Heart right ventricle (tissue), 16 donors: ENCODE measurements at regions not wholly inside any gene's neighbourhood (a gene's known extent, or its start where the extent isn't known, plus 50 kb on each side); places are given as distances from the start of the nearest gene placed in this dataset.

Experiments used
- ATAC-seq, 8 donors: fragments of 200-7000 bp; cut with Tn5 transposase; one replicate each; pipeline ENCODE4 v1.9.1; 2020; ENCODE audit warnings: mild to moderate bottlenecking in 8 of 8, moderate library complexity in 8 of 8, moderate number of reproducible peaks in 1 of 8
- DNase-seq, 2 donors: peaks; one replicate each; pipeline ENCODE4 v3.0.0-alpha.2; 2020
- H3K27ac ChIP-seq, 10 donors: fragments of 200-600 bp; sonication (generic) in 2 of 10; one replicate each; pipeline versions ENCODE4 v1.5.0 to v1.8.0; 2020 to 2022; ENCODE audit warnings: mild to moderate bottlenecking in 3 of 10
- H3K27me3 ChIP-seq, 7 donors: fragments of 200-600 bp; one replicate each; pipeline ENCODE4 v1.8.0; 2021 to 2022; ENCODE audit warnings: mild to moderate bottlenecking in 2 of 7
- H3K36me3 ChIP-seq, 9 donors: fragments of 200-600 bp; sonication (generic) in 1 of 9; one replicate each; pipeline versions ENCODE4 v1.5.0 to v1.8.0; 2020 to 2022; ENCODE audit warnings: mild to moderate bottlenecking in 2 of 9
- H3K4me1 ChIP-seq, 9 donors: fragments of 200-600 bp; sonication (generic) in 1 of 9; one replicate each; pipeline versions ENCODE4 v1.5.0 to v1.8.0; 2020 to 2022; ENCODE audit warnings: mild to moderate bottlenecking in 4 of 9
- H3K4me3 ChIP-seq, 10 donors: fragments of 200-600 bp; sonication (generic) in 2 of 10; one replicate each; pipeline versions ENCODE4 v1.5.0 to v1.8.0; 2020 to 2022; ENCODE audit warnings: mild to moderate bottlenecking in 7 of 10, moderate library complexity in 2 of 10
- H3K9me3 ChIP-seq, 11 donors: fragments of 200-600 bp in 10 of 11; sonication (generic) in 2 of 11; one replicate each; pipeline versions ENCODE4 v1.5.0 to v1.8.0; 2013 to 2022; ENCODE audit warnings: mild to moderate bottlenecking in 2 of 11, control low read depth in 1 of 11, moderate library complexity in 1 of 11
- WGBS, 2 donors: extraction: QIAGEN DNeasy Blood & Tissue Kit; methylation state at CpG; one replicate each; pipeline ENCODE4 v1.1.7; 2013; ENCODE audit warnings: inconsistent platforms in 1 of 2; 5-methylcytosine and 5-hydroxymethylcytosine counted together
- intact Hi-C, 10 donors: fragments of 100-400 bp; cut with DNase I; formaldehyde crosslinking; loops; one replicate each; pipeline versions ENCODE4 v1.11.1 to v1.14.2; 2022
- TF ChIP-seq, protein P1 (sequence below), 9 donors: fragments of 200-600 bp; sonication (generic) in 2 of 9; IDR thresholded peaks; one replicate each; pipeline versions ENCODE4 v1.5.0 to v1.8.0; 2021 to 2022; ENCODE audit warnings: antibody characterized with exemption in 9 of 9, mild to moderate bottlenecking in 5 of 9, moderate library complexity in 1 of 9
- donor health status: Arrhythmogenic right ventricular cardiomyopathy.
- donor health status: ischemic (EF 13 %, LVEDD 7.1; RV severe dilation, severe dysfunction).
- donor health status: healthy with polysubstance abuse.
- donor health status: DM: no; HTN: yes; CAD: no.
- donor health status: DM: no; HTN: no; CAD: no.
- donor health status: ischemic (EF 25% LVEDD 6.9; RV normal size, moderate dysfunction).
- donor health status: ischemic (EF 25% LVEDD 5.7; RV mildly dilated, moderate dysfunction).
- donor health status: healthy.
- donor health status: DM: yes; HTN: yes; CAD: no.
- donor health status: Ischemic cardiomyopathy.
- donor health status: ischemic (EF 35%, LVEDD 5.7; RV mildly dilated, moderate dysfunction).
- donor health status: nonischemic (EF 11% LVEDD 7.7; RV severe dilation, severe dysfunction).
- donor health status: DM: yes; HTN: yes; CAD: no.
- donor health status: PGD.
- donor health status: ischemic (EF 29% LVEDD 5.4; RV normal size, mild dysfunction).
- donor health status: nonischemic (EF 23%, LVEDD 6.1; RV moderate dilation, normal function).

DNA sequence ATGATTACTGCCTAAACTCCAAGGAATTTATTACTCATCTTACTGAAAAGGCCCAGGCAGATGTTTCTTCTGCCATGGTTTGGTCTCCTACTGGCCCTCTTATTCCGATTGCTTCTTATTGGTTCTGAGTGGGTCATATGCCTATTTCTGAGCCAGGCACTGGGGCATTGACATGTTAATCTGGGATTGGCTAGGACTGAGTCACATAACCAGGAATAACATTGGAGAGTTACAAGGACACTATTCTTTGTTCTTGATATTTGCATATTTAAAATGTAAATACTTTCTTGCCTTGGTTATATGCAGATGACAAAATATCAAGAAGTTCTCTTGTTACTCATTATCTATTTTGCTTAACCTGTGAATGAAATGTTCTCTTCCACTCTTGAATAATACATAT, 534.4 kb upstream of the SLC39A10 start:
- H3K36me3 ChIP-seq = no peaks in the 10 kb centered on the region
- no peak overlapping the region for H3K4me3 ChIP-seq
- no peak overlapping the region for H3K27ac ChIP-seq
- WGBS, 2 donors = 73 to 92% methylated on average over 1 of the region's 1 CpG
- TF ChIP-seq, protein P1, sequence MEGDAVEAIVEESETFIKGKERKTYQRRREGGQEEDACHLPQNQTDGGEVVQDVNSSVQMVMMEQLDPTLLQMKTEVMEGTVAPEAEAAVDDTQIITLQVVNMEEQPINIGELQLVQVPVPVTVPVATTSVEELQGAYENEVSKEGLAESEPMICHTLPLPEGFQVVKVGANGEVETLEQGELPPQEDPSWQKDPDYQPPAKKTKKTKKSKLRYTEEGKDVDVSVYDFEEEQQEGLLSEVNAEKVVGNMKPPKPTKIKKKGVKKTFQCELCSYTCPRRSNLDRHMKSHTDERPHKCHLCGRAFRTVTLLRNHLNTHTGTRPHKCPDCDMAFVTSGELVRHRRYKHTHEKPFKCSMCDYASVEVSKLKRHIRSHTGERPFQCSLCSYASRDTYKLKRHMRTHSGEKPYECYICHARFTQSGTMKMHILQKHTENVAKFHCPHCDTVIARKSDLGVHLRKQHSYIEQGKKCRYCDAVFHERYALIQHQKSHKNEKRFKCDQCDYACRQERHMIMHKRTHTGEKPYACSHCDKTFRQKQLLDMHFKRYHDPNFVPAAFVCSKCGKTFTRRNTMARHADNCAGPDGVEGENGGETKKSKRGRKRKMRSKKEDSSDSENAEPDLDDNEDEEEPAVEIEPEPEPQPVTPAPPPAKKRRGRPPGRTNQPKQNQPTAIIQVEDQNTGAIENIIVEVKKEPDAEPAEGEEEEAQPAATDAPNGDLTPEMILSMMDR (IDR thresholded peaks at IDR 0.05) = no peak
- intact Hi-C loops = no loop called here
- H3K4me1 ChIP-seq = no peaks in the 10 kb centered on the region
- ATAC-seq = no peak
- DNase-seq = no peak
- no peaks in the 10 kb centered on the region for H3K9me3 ChIP-seq
- no peaks in the 10 kb centered on the region for H3K27me3 ChIP-seq

- intact Hi-C loops = no loop called here
- 75 to 80% methylated on average over 3 of the region's 3 CpGs for WGBS, 2 donors
- no peaks in the 10 kb centered on the region for H3K27me3 ChIP-seq
- TF ChIP-seq, protein P1 (IDR thresholded peaks at IDR 0.05) = no peak
- ATAC-seq (no peak), DNase-seq (no peak)
- no peak overlapping the region for H3K4me3 ChIP-seq
- H3K4me1 ChIP-seq = no peaks in the 10 kb centered on the region
- H3K9me3 ChIP-seq = no peaks in the 10 kb centered on the region
- H3K27ac ChIP-seq = no peak overlapping the region
- no peaks in the 10 kb centered on the region for H3K36me3 ChIP-seq
Measured at GRCh38 chr2:195121341-195121740, 535.7 kb upstream of the SLC39A10 start.

DNA sequence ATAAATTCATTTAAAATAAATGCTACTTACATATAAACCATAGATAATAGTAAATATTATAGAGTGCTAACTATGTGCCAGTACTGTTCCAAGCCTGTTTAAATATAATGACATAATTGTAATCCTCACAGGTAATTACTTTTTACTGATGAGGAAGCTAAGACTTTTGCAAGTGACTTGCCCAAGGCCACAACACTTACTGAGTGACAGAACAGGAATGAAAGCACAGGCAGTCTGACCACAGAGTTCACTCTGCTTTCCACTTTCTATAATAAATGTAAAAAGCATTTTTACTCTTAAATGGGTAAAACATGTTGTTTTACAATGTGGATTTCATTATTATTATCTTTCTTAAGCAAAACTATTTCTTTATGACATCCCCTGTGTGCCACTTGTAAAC, 537.8 kb upstream of the SLC39A10 start:
- intact Hi-C loops = no loop called here
- DNase-seq = no peak
- Histone ChIP-seq H3K4me1 (no peaks in the 10 kb centered on the region), H3K4me3 (no peak overlapping the region), H3K27me3 (no peaks in the 10 kb centered on the region), H3K27ac (no peak overlapping the region), H3K36me3 (no peaks in the 10 kb centered on the region), H3K9me3 (no peaks in the 10 kb centered on the region)
- no peak for ATAC-seq
- TF ChIP-seq, protein P1 (IDR thresholded peaks at IDR 0.05) = no peak

- Histone ChIP-seq H3K4me3 (no peak overlapping the region), H3K27ac (no peak overlapping the region), H3K4me1 (no peaks in the 10 kb centered on the region), H3K27me3 (no peaks in the 10 kb centered on the region), H3K9me3 (peaks cover 0 to 2% (median 0%) of the 10 kb centered on the region in 11 donors), H3K36me3 (no peaks in the 10 kb centered on the region)
- DNase-seq (no peak), ATAC-seq (no peak)
- 84 to 87% methylated on average over 3 of the region's 3 CpGs for WGBS, 2 donors
- TF ChIP-seq, protein P1 (IDR thresholded peaks at IDR 0.05) = no peak
- intact Hi-C loops = no loop called here
Measured at GRCh38 chr2:195118276-195118675, 538.8 kb upstream of the SLC39A10 start.

GRCh38 chr2:195117011-195117410, 540.0 kb upstream of the SLC39A10 start:
- no peaks in the 10 kb centered on the region for H3K4me1 ChIP-seq
- H3K9me3 ChIP-seq = peaks cover 0 to 10% (median 0%) of the 10 kb centered on the region in 11 donors
- H3K27me3 ChIP-seq = no peaks in the 10 kb centered on the region
- intact Hi-C loops = no loop called here
- no peak overlapping the region for H3K27ac ChIP-seq
- H3K36me3 ChIP-seq = no peaks in the 10 kb centered on the region
- TF ChIP-seq, protein P1 (IDR thresholded peaks at IDR 0.05) = no peak
- no peak for DNase-seq
- no peak for ATAC-seq
- H3K4me3 ChIP-seq = no peak overlapping the region
